HEK293T (cell line): ENCODE measurements at regions not wholly inside any gene's neighbourhood (a gene's known extent, or its start where the extent isn't known, plus 50 kb on each side); places are given as distances from the start of the nearest gene placed in this dataset.

Experiments
- ARNT ChIP-seq: fragments of 450-650 bp; IDR thresholded peaks from 2 replicates; pipeline ENCODE4 v1.6.1; 2017; ENCODE audit warnings: mild to moderate bottlenecking
- BHLHE40 ChIP-seq: fragments of 450-650 bp; IDR thresholded peaks from 2 replicates; pipeline ENCODE4 v1.6.1; 2016; ENCODE audit warnings: mild to moderate bottlenecking, moderate library complexity, borderline replicate concordance
- CTBP1 ChIP-seq: fragments of 450-650 bp; IDR thresholded peaks from 2 replicates; pipeline ENCODE4 v1.6.1; 2016; ENCODE audit warnings: borderline replicate concordance
- ELF4 ChIP-seq: fragments of 450-650 bp; IDR thresholded peaks from 2 replicates; pipeline ENCODE4 v1.6.1; 2017; ENCODE audit warnings: antibody characterized with exemption
- FOXK2 ChIP-seq: fragments of 450-650 bp; IDR thresholded peaks from 2 replicates; pipeline ENCODE4 v1.6.1; 2016; ENCODE audit warnings: mild to moderate bottlenecking
- L3MBTL2 ChIP-seq: fragments of 450-650 bp; conservative IDR thresholded peaks from 2 replicates; pipeline ENCODE4 v1.6.1; 2016; ENCODE audit warnings: mild to moderate bottlenecking
- NFRKB ChIP-seq: fragments of 450-650 bp; IDR thresholded peaks from 2 replicates; pipeline ENCODE4 v1.6.1; 2016; ENCODE audit warnings: mild to moderate bottlenecking, moderate library complexity
- SUZ12 ChIP-seq: fragments of 450-650 bp; IDR thresholded peaks from 2 replicates; pipeline ENCODE4 v1.6.1; 2016; ENCODE audit warnings: mild to moderate bottlenecking
- TARDBP ChIP-seq: fragments of 450-650 bp; IDR thresholded peaks from 2 replicates; pipeline ENCODE4 v1.6.1; 2016
- ZNF384 ChIP-seq: fragments of 450-650 bp; IDR thresholded peaks from 2 replicates; pipeline ENCODE4 v1.6.1; 2016

DNA sequence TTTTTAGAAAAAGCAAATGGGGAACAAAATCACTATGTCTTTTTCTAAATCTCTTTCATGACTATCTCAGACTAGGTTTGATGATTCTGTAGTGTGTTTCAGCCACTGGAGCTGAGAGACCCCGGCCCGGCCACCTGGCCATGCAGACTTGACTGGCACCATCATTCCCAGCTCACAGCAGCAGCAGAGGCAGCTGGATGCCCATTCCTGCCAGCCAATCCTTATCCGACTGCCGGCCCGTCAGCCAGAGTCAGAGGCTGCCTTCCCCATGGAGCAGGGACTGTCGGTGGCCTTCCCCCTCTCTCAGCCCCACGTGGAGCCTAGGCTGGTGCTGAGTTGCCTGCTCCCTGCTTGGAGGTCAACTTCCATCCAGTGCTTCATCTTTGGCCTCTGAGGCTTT lies 56.0 kb upstream of the WSB1 start:
- no peak for TF ChIP-seq SUZ12
- TF ChIP-seq ARNT: no peak
- TF ChIP-seq L3MBTL2: no peak
- TF ChIP-seq ZNF384: no peak
- TF ChIP-seq BHLHE40: no peak
- no peak for TF ChIP-seq ELF4
- no peak for TF ChIP-seq NFRKB
- TF ChIP-seq CTBP1: no peak
- no peak for TF ChIP-seq FOXK2
- TF ChIP-seq TARDBP: no peak
